SU-DHL-6 (cell line): ENCODE measurements at regions not wholly inside any gene's neighbourhood (a gene's known extent, or its start where the extent isn't known, plus 50 kb on each side); places are given as distances from the start of the nearest gene placed in this dataset.
A peak's percentile ranks its signal among the peaks of the same experiment; 100 is the strongest.

Experiments used
- H2AFZ ChIP-seq: fragments of 200-600 bp; sonication (generic); 2 replicates; pipeline ENCODE4 v1.6.1; 2014; ENCODE audit warnings: low read depth, mild to moderate bottlenecking, moderate library complexity, mixed read lengths, antibody characterized with exemption, low read length; ENCODE audit not compliant: severe bottlenecking
- H3F3A ChIP-seq: fragments of 200-600 bp; shearing (Covaris generic); 2 replicates; pipeline ENCODE4 v1.6.0; 2016; ENCODE audit warnings: antibody characterized with exemption, mild to moderate bottlenecking; ENCODE audit not compliant: insufficient read depth
- H3K27ac ChIP-seq: fragments of 200-600 bp; sonication (generic); 2 replicates; pipeline ENCODE4 v1.5.1; 2016; ENCODE audit warnings: low read depth, mild to moderate bottlenecking, low read length, moderate library complexity, mixed read lengths
- H3K27me3 ChIP-seq: fragments of 200-600 bp; sonication (generic), shearing (Covaris generic); 2 replicates; pipeline ENCODE4 v1.6.0; 2014; ENCODE audit warnings: mild to moderate bottlenecking, low read length
- H3K36me3 ChIP-seq: fragments of 200-600 bp; sonication (generic); 2 replicates; pipeline ENCODE4 v1.6.1; 2014; ENCODE audit warnings: mild to moderate bottlenecking, low read length, mixed read lengths
- H3K4me2 ChIP-seq: fragments of 300-600, 200-600 bp; shearing (Covaris generic), sonication (generic); 2 replicates; pipeline ENCODE4 v1.6.0; 2014; ENCODE audit warnings: low read length, low read depth, mild to moderate bottlenecking; ENCODE audit not compliant: poor library complexity, severe bottlenecking
- H3K4me3 ChIP-seq: fragments of 200-600 bp; sonication (generic); 2 replicates; pipeline ENCODE4 v1.5.1; 2014; ENCODE audit warnings: antibody characterized with exemption, low read length, mild to moderate bottlenecking, mixed read lengths; ENCODE audit not compliant: insufficient read depth, poor library complexity, severe bottlenecking
- H3K79me2 ChIP-seq: fragments of 200-600 bp; sonication (generic); 2 replicates; pipeline ENCODE4 v1.6.1; 2014; ENCODE audit warnings: mild to moderate bottlenecking, low read length, moderate library complexity; ENCODE audit not compliant: insufficient read depth
- H3K9ac ChIP-seq: fragments of 200-600 bp; sonication (generic); 2 replicates; pipeline ENCODE4 v1.7.0; 2014; ENCODE audit warnings: mild to moderate bottlenecking, low read length
- H3K9me2 ChIP-seq: fragments of 200-600 bp; sonication (generic); replicated peaks from 2 replicates; pipeline ENCODE4 v1.6.1; 2014; ENCODE audit warnings: low read length; ENCODE audit not compliant: insufficient read depth
- H3K9me3 ChIP-seq: fragments of 200-600 bp; sonication (generic); 2 replicates; pipeline ENCODE4 v1.6.1; 2014; ENCODE audit warnings: low read length, mixed read lengths; ENCODE audit not compliant: insufficient read depth
- H4K20me1 ChIP-seq: fragments of 200-600 bp; sonication (generic); 2 replicates; pipeline ENCODE4 v1.6.1; 2014; ENCODE audit warnings: low read depth, mild to moderate bottlenecking, antibody characterized with exemption, low read length, moderate library complexity, mixed read lengths
- EZH2phosphoT487 ChIP-seq: fragments of 200-600 bp; sonication (generic), shearing (Covaris generic); conservative IDR thresholded peaks from 2 replicates; pipeline ENCODE4 v1.6.1; 2018; ENCODE audit warnings: mild to moderate bottlenecking, antibody characterized with exemption, low read length, moderate library complexity, mixed read lengths
- TF ChIP-seq, protein P1 (sequence below): fragments of 200-600 bp; sonication (generic); IDR thresholded peaks from one replicate; pipeline ENCODE4 v1.5.1; 2017; ENCODE audit warnings: antibody characterized with exemption, mild to moderate bottlenecking, low read length, moderate library complexity; ENCODE audit not compliant: insufficient read depth, poor library complexity, severe bottlenecking

GRCh38 chr9:526904-527591 is 312.4 kb downstream of the DOCK8 start:
- Histone ChIP-seq H2AFZ (no peak overlapping the region), H3K79me2 (peaks cover 98% of the 10 kb centered on the region), H4K20me1 (peaks cover 12% of the 10 kb centered on the region; the same call in 1 of the 2 replicates), H3K9me3 (no peaks in the 10 kb centered on the region), H3F3A (peaks cover 29% of the 10 kb centered on the region), H3K36me3 (peaks cover 5% of the 10 kb centered on the region; the same call in 1 of the 2 replicates), H3K27ac (no peak overlapping the region), H3K9ac (no peak overlapping the region), H3K4me3 (no peak overlapping the region), H3K27me3 (no peaks in the 10 kb centered on the region), H3K4me2 (no peak overlapping the region), H3K9me2 (no peaks in the 10 kb centered on the region)
- no peak for TF ChIP-seq EZH2phosphoT487
- TF ChIP-seq, protein P1, sequence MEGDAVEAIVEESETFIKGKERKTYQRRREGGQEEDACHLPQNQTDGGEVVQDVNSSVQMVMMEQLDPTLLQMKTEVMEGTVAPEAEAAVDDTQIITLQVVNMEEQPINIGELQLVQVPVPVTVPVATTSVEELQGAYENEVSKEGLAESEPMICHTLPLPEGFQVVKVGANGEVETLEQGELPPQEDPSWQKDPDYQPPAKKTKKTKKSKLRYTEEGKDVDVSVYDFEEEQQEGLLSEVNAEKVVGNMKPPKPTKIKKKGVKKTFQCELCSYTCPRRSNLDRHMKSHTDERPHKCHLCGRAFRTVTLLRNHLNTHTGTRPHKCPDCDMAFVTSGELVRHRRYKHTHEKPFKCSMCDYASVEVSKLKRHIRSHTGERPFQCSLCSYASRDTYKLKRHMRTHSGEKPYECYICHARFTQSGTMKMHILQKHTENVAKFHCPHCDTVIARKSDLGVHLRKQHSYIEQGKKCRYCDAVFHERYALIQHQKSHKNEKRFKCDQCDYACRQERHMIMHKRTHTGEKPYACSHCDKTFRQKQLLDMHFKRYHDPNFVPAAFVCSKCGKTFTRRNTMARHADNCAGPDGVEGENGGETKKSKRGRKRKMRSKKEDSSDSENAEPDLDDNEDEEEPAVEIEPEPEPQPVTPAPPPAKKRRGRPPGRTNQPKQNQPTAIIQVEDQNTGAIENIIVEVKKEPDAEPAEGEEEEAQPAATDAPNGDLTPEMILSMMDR: no peak

DNA sequence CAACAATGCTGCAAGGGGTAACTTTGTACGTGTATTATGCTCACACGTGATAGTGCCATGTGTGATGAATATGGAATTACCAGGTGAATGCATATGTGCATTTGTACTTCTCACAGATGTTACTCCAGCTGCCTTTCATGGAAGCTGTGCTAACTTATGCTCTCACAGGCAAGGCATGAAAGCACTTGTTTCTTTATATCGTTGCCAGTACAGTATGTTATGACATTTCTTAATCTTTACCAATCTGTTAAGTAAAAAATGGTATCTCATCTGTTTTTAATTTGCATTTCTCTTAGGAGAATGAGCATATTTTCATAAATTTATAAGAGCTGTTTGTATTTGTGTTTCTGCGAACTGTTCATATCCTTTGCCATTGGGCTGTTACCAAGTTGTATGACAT is 311.8 kb upstream of the DMRT1 start:
- H3F3A ChIP-seq: peaks cover 40% of the 10 kb centered on the region
- no peaks in the 10 kb centered on the region for H3K9me3 ChIP-seq
- no peak overlapping the region for H3K4me2 ChIP-seq
- H3K4me3 ChIP-seq: no peak overlapping the region
- peaks cover 98% of the 10 kb centered on the region for H3K79me2 ChIP-seq
- no peaks in the 10 kb centered on the region for H3K27me3 ChIP-seq
- no peak overlapping the region for H2AFZ ChIP-seq
- H3K9me2 ChIP-seq: no peaks in the 10 kb centered on the region
- no peak overlapping the region for H3K27ac ChIP-seq
- peaks cover 5% of the 10 kb centered on the region for H3K36me3 ChIP-seq
- H4K20me1 ChIP-seq: peaks cover 4% of the 10 kb centered on the region; the same call in 1 of the 2 replicates
- no peak overlapping the region for H3K9ac ChIP-seq
- TF ChIP-seq EZH2phosphoT487: no peak
- TF ChIP-seq, protein P1: no peak

- no peaks in the 10 kb centered on the region for H3K9me2 ChIP-seq
Measured at GRCh38 chr9:530681-531080, 310.8 kb upstream of the DMRT1 start.

More at GRCh38 chr9:530681-531080, 310.8 kb upstream of the DMRT1 start:
- Histone ChIP-seq H3K9ac (no peak overlapping the region), H3K79me2 (peaks cover 98% of the 10 kb centered on the region), H4K20me1 (peaks cover 4% of the 10 kb centered on the region; the same call in 1 of the 2 replicates), H3K27me3 (no peaks in the 10 kb centered on the region), H3K27ac (peak overlapping the region; percentile 39), H3K9me3 (no peaks in the 10 kb centered on the region), H3F3A (peaks cover 48% of the 10 kb centered on the region), H2AFZ (no peak overlapping the region), H3K4me2 (no peak overlapping the region), H3K36me3 (peaks cover 5% of the 10 kb centered on the region), H3K4me3 (no peak overlapping the region)
- no peak for TF ChIP-seq EZH2phosphoT487
- TF ChIP-seq, protein P1: no peak
